AG10803 (cell line): ENCODE measurements at regions not wholly inside any gene's neighbourhood (a gene's known extent, or its start where the extent isn't known, plus 50 kb on each side); places are given as distances from the start of the nearest gene placed in this dataset.

Source experiments
- DNase-seq: peaks from one replicate; pipeline ENCODE4 v3.0.0; 2010; ENCODE audit warnings: low read depth
- H3K4me3 ChIP-seq: 2 replicates; pipeline ENCODE4 v1.5.1; 2011; ENCODE audit warnings: mild to moderate bottlenecking, low read length, control low read depth
- CTCF ChIP-seq: conservative IDR thresholded peaks from 2 replicates; pipeline ENCODE4 v1.5.1; 2011; ENCODE audit warnings: mild to moderate bottlenecking, low read length, control low read depth, inconsistent platforms

- H3K4me3 ChIP-seq, result no peak overlapping the region
- no peak for TF ChIP-seq CTCF
- no peak for DNase-seq
These were observed 1895.9 kb upstream of the PCDH20 start for GRCh38 chr13:63311587-63311986.

GRCh38 chr13:63308549-63309165 is 1893.0 kb upstream of the PCDH20 start:
- DNase-seq, result no peak
- H3K4me3 ChIP-seq, result no peak overlapping the region
- TF ChIP-seq CTCF, result no peak

GRCh38 chr13:63307228-63307627 is 1891.6 kb upstream of the PCDH20 start:
- TF ChIP-seq CTCF, result no peak
- no peak overlapping the region for H3K4me3 ChIP-seq
- no peak for DNase-seq

- DNase-seq, result no peak
- no peak for TF ChIP-seq CTCF
- no peak overlapping the region for H3K4me3 ChIP-seq
These were observed 1890.0 kb upstream of the PCDH20 start for GRCh38 chr13:63305641-63306133.

GRCh38 chr13:63304497-63304896 is 1888.8 kb upstream of the PCDH20 start:
- DNase-seq, result no peak
- no peak for TF ChIP-seq CTCF
- H3K4me3 ChIP-seq, result no peak overlapping the region

- no peak overlapping the region for H3K4me3 ChIP-seq
- DNase-seq, result no peak
- no peak for TF ChIP-seq CTCF
These were observed 1884.3 kb upstream of the PCDH20 start for GRCh38 chr13:63299866-63300394.

- TF ChIP-seq CTCF, result no peak
- no peak for DNase-seq
- H3K4me3 ChIP-seq, result no peak overlapping the region
These were observed 1881.5 kb upstream of the PCDH20 start for GRCh38 chr13:63297163-63297562.
